ENCODE measurements at regions not wholly inside any gene's neighbourhood (a gene's known extent, or its start where the extent isn't known, plus 50 kb on each side); places are given as distances from the start of the nearest gene placed in this dataset.

DNA sequence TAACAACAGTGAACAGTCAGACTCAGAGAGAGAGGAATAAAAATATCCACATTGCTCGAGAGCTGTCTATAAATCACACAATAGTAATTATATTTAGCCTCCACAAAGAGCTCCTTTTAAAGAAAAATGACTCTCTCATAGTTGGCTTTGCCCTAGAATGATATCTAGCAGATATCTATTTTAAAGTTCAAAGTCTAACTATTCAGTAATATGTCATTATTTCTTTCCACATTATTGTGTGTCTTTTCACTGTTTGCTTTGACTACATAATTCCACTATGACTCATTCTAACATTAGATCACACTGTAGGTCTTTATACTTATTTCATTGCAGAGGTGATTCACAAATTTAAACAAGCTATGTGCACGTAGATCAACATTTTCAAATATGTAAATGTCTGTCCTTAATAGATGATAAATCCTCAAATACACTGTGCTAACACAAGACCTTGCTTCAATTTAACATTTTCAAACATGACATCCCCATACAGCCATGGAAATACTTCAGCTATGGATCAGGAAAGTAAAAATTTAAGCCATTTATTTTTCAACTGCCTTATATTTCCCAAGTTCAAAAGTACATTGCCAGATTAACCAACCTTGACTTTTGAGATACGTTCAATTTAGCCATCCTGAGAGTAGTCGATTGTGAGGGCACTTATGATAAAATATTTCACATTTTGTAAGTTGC is 99.9 kb upstream of the AKR1E2 start:
- TF ChIP-seq JUN (IDR thresholded peaks at IDR 0.05; ENCODE audit: borderline replicate concordance, insufficient read depth, insufficient read length, low read depth) (peak; percentile 99), EZH2 (IDR thresholded peaks at IDR 0.05; ENCODE audit: borderline replicate concordance, low read depth, low read length, severe bottlenecking) (no peak), POLR2AphosphoS5 (IDR thresholded peaks at IDR 0.05; ENCODE audit: insufficient read depth, low read depth, low read length) (no peak), POLR2A (IDR thresholded peaks at IDR 0.05; ENCODE audit: low read depth, low read length) (no peak), MYC (IDR thresholded peaks at IDR 0.05; ENCODE audit: low read depth, low read length) (no peak), FOS (IDR thresholded peaks at IDR 0.05; ENCODE audit: borderline replicate concordance, insufficient read depth, low read length) (peak; percentile 93)
- TF ChIP-seq, protein P1, sequence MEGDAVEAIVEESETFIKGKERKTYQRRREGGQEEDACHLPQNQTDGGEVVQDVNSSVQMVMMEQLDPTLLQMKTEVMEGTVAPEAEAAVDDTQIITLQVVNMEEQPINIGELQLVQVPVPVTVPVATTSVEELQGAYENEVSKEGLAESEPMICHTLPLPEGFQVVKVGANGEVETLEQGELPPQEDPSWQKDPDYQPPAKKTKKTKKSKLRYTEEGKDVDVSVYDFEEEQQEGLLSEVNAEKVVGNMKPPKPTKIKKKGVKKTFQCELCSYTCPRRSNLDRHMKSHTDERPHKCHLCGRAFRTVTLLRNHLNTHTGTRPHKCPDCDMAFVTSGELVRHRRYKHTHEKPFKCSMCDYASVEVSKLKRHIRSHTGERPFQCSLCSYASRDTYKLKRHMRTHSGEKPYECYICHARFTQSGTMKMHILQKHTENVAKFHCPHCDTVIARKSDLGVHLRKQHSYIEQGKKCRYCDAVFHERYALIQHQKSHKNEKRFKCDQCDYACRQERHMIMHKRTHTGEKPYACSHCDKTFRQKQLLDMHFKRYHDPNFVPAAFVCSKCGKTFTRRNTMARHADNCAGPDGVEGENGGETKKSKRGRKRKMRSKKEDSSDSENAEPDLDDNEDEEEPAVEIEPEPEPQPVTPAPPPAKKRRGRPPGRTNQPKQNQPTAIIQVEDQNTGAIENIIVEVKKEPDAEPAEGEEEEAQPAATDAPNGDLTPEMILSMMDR (IDR thresholded peaks at IDR 0.05; ENCODE audit: extremely low read depth in 1 of 2, insufficient read depth in 1 of 2, low read depth in 1 of 2, low read length in 2 of 2): no peak
- TF ChIP-seq, protein P2, sequence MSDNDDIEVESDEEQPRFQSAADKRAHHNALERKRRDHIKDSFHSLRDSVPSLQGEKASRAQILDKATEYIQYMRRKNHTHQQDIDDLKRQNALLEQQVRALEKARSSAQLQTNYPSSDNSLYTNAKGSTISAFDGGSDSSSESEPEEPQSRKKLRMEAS (IDR thresholded peaks at IDR 0.05; ENCODE audit: insufficient read depth, insufficient read length): no peak
